ENCODE measurements at regions not wholly inside any gene's neighbourhood (a gene's known extent, or its start where the extent isn't known, plus 50 kb on each side); places are given as distances from the start of the nearest gene placed in this dataset.

DNA sequence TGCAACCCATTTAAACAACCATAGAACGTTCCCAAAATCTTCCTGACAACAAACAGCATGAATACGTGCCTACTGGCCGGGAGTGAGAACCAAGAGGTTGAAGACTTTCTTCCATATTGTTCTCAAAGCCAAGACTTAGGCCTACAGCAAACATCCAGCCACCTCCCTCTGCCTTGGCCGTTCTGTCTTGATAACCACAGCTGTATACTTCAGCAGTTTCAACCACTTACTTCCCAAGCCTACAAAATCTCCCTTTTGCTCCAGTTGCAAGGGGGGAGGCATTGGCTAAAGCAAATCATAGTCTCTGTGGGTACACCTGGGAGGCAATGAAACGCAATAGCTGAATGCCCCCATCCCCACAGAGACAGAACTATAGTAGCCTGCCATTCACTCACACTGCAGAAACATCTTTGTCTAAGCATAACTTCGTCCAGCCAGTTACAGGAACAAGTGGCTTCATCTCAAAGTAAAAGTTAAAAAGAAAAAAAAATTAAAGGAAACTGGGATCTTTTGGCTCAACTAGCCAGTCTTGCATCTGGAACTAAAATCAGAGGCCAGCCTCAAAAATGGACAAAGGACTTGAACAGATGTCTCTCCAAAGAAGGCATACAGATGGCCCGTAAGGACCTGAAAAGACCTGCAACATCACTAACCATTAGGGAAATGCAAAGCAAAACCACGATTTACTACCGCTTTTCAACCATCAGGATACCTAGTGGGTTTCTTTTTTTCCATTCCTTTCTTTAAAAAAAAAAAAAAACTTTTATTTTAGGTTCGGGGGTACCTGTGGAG is 186.0 kb downstream of the PSMG1 start:
- TF ChIP-seq, protein P1, sequence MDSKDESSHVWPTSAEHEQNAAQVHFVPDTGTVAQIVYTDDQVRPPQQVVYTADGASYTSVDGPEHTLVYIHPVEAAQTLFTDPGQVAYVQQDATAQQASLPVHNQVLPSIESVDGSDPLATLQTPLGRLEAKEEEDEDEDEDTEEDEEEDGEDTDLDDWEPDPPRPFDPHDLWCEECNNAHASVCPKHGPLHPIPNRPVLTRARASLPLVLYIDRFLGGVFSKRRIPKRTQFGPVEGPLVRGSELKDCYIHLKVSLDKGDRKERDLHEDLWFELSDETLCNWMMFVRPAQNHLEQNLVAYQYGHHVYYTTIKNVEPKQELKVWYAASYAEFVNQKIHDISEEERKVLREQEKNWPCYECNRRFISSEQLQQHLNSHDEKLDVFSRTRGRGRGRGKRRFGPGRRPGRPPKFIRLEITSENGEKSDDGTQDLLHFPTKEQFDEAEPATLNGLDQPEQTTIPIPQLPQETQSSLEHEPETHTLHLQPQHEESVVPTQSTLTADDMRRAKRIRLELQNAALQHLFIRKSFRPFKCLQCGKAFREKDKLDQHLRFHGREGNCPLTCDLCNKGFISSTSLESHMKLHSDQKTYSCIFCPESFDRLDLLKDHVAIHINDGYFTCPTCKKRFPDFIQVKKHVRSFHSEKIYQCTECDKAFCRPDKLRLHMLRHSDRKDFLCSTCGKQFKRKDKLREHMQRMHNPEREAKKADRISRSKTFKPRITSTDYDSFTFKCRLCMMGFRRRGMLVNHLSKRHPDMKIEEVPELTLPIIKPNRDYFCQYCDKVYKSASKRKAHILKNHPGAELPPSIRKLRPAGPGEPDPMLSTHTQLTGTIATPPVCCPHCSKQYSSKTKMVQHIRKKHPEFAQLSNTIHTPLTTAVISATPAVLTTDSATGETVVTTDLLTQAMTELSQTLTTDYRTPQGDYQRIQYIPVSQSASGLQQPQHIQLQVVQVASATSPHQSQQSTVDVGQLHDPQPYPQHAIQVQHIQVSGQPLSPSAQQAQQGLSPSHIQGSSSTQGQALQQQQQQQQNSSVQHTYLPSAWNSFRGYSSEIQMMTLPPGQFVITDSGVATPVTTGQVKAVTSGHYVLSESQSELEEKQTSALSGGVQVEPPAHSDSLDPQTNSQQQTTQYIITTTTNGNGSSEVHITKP (tag by site-specific recombination; IDR thresholded peaks at IDR 0.05): no peak
- TF ChIP-seq ZNF514 (tag by site-specific recombination; IDR thresholded peaks at IDR 0.05) (no peak), MZF1 (tag by site-specific recombination; IDR thresholded peaks at IDR 0.05; ENCODE audit: borderline replicate concordance) (no peak), ZNF600 (tag by site-specific recombination; IDR thresholded peaks at IDR 0.05) (no peak), TCF7L2 (IDR thresholded peaks at IDR 0.05; ENCODE audit: borderline replicate concordance, low read depth, low read length) (no peak), YY1 (tag by site-specific recombination; IDR thresholded peaks at IDR 0.05) (no peak), ZNF138 (tag by site-specific recombination; IDR thresholded peaks at IDR 0.05; ENCODE audit: borderline replicate concordance) (no peak), ZNF24 (tag by site-specific recombination; IDR thresholded peaks at IDR 0.05) (no peak), ZNF133 (tag by site-specific recombination; IDR thresholded peaks at IDR 0.05) (no peak), ZNF155 (tag by site-specific recombination; IDR thresholded peaks at IDR 0.05) (no peak), ZNF239 (tag by site-specific recombination; IDR thresholded peaks at IDR 0.05) (no peak), ZNF274 (IDR thresholded peaks at IDR 0.05; ENCODE audit: low read length) (no peak), ZNF274 (tag by site-specific recombination; IDR thresholded peaks at IDR 0.05; ENCODE audit: borderline replicate concordance) (no peak)
- TF ChIP-seq, protein P2, sequence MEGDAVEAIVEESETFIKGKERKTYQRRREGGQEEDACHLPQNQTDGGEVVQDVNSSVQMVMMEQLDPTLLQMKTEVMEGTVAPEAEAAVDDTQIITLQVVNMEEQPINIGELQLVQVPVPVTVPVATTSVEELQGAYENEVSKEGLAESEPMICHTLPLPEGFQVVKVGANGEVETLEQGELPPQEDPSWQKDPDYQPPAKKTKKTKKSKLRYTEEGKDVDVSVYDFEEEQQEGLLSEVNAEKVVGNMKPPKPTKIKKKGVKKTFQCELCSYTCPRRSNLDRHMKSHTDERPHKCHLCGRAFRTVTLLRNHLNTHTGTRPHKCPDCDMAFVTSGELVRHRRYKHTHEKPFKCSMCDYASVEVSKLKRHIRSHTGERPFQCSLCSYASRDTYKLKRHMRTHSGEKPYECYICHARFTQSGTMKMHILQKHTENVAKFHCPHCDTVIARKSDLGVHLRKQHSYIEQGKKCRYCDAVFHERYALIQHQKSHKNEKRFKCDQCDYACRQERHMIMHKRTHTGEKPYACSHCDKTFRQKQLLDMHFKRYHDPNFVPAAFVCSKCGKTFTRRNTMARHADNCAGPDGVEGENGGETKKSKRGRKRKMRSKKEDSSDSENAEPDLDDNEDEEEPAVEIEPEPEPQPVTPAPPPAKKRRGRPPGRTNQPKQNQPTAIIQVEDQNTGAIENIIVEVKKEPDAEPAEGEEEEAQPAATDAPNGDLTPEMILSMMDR (tag by site-specific recombination; IDR thresholded peaks at IDR 0.05): no peak
- TF ChIP-seq, protein P3, sequence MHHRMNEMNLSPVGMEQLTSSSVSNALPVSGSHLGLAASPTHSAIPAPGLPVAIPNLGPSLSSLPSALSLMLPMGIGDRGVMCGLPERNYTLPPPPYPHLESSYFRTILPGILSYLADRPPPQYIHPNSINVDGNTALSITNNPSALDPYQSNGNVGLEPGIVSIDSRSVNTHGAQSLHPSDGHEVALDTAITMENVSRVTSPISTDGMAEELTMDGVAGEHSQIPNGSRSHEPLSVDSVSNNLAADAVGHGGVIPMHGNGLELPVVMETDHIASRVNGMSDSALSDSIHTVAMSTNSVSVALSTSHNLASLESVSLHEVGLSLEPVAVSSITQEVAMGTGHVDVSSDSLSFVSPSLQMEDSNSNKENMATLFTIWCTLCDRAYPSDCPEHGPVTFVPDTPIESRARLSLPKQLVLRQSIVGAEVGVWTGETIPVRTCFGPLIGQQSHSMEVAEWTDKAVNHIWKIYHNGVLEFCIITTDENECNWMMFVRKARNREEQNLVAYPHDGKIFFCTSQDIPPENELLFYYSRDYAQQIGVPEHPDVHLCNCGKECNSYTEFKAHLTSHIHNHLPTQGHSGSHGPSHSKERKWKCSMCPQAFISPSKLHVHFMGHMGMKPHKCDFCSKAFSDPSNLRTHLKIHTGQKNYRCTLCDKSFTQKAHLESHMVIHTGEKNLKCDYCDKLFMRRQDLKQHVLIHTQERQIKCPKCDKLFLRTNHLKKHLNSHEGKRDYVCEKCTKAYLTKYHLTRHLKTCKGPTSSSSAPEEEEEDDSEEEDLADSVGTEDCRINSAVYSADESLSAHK (tag by site-specific recombination; IDR thresholded peaks at IDR 0.05): no peak
